Stimulated activated CD4-positive, alpha-beta T cell treated with anti-CD3 and anti-CD28 coated beads, TNF-alpha, amount 100 ng/mL, for 24 hours (primary cell): ENCODE measurements at regions not wholly inside any gene's neighbourhood (a gene's known extent, or its start where the extent isn't known, plus 50 kb on each side); places are given as distances from the start of the nearest gene placed in this dataset.

Experiments used
- DNase-seq, 3 experiments: peaks; one replicate each; pipeline ENCODE4 v3.0.0-alpha.2; 2020; ENCODE audit warnings: low read depth in 3 of 3

DNA sequence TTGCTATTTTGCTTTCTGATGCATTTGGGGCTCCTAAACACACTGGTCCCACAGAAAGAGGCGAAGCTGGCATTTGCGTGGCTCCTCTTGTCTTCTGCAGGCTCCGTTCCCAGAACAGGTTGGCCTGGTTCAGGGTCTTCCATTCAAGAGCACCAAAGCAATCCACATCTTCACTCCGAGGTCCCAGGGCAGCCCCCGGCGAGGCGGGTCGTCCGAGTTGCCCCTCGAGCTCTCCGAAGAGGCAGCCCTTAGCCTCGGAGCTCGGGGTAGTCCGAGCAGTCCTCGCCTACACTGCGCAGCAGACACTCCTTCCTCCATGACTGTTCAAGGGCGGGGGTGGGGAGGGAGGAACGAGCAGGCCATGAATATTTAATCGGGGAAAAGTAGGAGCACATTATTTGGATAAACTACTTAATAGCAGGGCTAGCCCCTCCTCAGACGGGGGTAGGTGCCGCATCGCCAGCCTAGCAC, 321.3 kb downstream of the BLID start:
- DNase-seq, result no peak

- DNase-seq, result no peak
Measured at GRCh38 chr11:121793916-121794315, 322.1 kb downstream of the BLID start.

- DNase-seq, result no peak
Measured at GRCh38 chr11:121793291-121793690, 322.7 kb downstream of the BLID start.

GRCh38 chr11:121792185-121792584, 323.8 kb downstream of the BLID start:
- no peak for DNase-seq

DNA sequence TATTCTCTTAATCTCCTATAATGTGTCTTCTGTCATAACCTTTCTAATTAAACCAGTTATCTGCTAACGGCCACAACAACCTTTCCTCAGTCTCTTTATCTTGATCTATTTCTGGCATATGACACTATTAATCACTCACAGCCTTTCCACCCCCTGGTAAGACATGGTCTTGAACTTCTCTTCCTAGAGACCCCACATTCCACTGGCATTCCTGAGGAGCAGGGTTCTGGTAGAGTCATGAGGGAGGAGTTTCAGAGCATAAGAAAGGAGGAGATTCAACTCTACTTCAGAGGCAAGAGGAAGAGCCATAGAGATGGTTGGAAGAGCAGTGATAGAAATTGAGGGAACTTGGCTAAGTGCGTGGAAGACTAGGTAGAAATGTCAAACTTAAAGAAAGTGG, 325.6 kb downstream of the BLID start:
- no peak for DNase-seq

DNA sequence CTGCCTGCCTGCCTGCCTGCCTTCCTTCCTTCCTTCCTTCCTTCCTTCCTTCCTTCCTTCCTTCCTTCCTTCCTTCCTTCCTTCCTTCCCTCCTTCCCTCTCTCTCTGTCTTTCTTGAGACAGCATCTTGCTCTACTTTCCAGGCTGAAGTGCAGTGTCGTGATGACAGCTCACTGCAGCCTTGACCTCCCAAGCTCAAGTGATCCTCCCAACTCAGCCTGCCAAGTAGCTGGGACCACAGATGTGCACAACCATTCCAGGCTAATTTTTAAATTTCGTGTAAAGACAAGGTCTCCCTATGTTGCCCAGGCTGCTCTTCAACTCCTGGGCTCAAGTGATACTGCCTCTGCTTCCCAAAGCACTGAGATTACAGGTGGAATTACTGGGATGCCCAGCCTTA, 328.2 kb upstream of the SORL1-AS1 start:
- DNase-seq, result no peak

- no peak for DNase-seq
Measured at GRCh38 chr11:121777056-121777455, 324.3 kb upstream of the SORL1-AS1 start.

DNA sequence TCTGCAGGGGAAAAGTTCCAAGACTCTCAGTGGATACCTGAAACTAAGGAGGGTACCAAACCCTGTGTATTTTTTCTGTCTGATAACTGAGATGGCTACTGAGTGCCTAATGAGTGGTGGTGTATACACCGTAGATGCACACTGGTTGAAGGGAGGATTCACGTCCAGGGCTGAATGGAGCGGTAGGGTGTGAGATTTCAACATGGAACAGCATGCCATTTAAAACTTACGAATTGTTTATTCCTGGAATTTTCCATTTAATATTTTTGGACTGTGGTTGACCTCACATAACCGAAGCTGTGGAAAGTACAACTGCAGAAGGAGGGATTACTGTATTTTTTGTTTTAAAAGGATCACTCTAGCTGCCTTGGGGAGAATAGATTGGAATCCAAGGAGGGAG, 322.5 kb upstream of the SORL1-AS1 start:
- DNase-seq, result no peak

DNA sequence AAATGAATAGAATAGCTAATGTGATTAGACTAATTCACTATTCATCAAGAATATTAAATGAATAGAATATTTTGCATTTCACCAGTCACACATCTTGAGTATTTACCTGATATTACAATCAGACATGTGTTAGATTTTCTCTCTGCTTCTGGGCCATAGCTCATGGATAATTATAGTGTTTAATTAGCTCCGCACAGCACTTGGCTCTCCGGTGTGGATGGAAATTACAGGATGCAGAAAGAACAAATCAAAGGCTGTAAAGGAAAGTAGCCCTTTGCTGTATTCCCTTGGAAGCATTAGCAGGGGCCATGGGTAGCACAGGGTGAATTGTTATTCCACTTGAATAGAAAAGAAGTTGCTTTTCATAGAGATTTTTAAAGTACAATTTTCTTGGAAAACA, 320.3 kb upstream of the SORL1-AS1 start:
- no peak for DNase-seq

- DNase-seq, result no peak
Measured at GRCh38 chr11:121770939-121771595, 318.3 kb upstream of the SORL1-AS1 start.

GRCh38 chr11:121769191-121769590, 316.4 kb upstream of the SORL1-AS1 start:
- DNase-seq, result no peak

GRCh38 chr11:121767433-121767832, 314.7 kb upstream of the SORL1-AS1 start:
- no peak for DNase-seq

DNA sequence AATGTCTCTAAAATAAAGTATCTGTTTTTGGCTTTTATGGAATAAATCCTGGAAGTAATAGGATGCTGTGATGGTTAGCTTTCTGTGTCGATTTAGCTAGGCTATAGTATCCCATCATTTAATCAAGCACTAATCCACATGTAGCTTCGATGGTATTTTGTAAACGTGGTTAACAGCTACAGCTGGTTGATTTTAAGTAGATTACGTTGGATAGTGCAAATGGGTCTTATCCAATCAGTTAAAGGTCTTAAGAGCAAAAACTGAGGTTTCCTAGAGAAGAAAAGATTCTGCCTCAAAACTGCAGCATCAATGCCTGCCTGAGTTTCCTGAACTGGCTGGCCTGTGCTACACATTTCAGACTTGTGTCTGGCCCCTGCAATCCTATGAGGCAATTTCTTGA, 314.2 kb upstream of the SORL1-AS1 start:
- DNase-seq, result no peak

DNA sequence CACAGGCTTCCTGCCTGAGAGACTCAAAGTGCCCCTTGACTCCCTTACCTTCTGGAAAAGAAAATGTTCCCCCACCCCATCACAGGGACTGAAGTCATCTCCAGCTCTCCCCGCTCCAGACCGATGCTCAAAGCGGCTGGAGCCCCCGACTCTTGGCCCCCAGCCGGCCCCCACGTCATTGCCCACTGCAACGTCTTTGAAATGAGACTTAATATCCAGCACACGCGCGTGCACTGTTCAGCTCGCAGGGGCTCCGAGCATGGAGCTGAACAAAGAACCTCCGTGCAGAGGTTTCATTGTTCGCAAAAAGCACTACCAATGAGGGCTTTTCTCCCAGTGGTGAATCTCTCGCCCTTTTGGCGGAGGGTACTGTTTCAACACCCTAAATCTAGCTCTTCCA, 313.4 kb upstream of the SORL1-AS1 start:
- DNase-seq, result no peak

DNA sequence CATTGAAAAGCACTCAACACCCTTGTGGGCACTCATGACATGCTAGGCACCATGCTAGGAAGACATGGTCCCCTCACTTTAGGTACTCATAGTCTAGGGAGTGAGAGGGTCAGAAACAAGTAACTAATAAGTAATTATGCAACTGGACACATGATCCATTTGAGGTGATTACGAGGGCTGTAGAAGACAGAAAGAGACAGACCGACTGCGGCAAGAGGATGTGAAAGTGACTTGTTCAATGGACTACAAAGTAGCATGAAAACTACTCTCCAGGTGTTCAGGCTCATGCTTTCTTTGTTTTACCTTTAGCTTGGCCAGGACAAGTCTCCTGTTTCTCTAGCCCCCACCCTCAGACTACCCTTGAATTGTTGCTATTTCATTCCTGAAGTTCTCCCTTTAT, 310.8 kb upstream of the SORL1-AS1 start:
- DNase-seq, result no peak

DNA sequence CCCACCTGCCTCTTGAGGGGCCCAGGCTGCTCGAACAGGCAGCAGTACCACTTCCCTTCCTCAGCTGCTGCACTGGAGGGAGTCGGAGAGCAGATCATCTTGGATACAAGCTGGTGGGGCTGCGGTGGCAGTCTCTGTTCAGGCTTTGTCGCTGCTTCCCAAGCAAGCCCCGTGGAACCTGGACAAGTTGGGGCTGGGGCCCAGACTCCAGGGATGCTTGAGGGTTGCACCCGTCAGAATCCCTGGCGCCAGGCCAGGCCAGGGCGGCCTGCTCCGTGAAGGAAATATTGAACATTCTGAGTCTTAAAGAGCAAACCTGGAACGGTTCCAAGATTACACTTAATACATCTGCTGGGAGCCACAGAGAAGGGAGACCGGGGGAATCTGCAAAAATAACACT, 310.1 kb upstream of the SORL1-AS1 start:
- no peak for DNase-seq

- DNase-seq, result no peak
Measured at GRCh38 chr11:121761186-121761585, 308.4 kb upstream of the SORL1-AS1 start.

GRCh38 chr11:121757480-121758125, 304.8 kb upstream of the SORL1-AS1 start:
- no peak for DNase-seq

GRCh38 chr11:121755906-121756305, 303.1 kb upstream of the SORL1-AS1 start:
- no peak for DNase-seq

DNA sequence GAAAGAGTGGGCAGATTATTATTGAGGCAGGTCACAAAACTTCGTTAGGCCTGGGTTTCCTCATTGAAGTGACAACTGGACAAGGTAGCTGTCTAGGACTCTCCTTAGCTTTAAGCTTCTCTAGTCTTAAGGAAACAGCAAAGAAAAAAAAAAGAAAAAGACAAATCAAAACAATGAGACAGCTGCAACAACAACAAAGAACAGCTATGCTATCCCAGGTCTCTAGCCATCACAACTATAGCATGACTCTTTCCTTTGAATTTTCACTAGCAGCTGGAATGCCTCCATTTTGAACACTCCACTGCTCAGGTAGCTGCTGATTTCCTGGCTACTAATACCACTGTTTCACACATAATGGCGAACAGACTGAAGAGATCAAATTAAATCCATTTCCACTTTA, 302.4 kb upstream of the SORL1-AS1 start:
- no peak for DNase-seq

- no peak for DNase-seq
Measured at GRCh38 chr11:121754598-121754997, 301.8 kb upstream of the SORL1-AS1 start.

- no peak for DNase-seq
Measured at GRCh38 chr11:121749691-121750090, 296.9 kb upstream of the SORL1-AS1 start.

DNA sequence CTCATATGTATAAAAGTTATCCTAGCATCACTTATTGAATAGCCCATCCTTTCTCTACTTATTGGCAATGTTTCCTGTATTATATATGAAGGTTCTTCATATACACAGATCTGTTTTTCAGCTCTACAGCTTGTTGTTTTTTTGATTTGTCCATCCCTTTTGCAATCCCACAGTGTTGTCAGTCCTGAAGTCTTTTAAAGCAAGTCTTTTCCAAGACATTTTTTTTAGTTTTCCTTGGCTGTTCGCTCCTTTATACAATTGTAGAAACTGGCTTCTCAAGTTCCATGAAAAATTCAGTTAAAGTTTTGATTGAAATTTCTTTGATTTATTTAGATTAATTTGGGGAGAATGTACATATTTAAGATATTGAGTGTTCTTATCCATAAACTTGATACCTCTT, 295.3 kb upstream of the SORL1-AS1 start:
- no peak for DNase-seq

DNA sequence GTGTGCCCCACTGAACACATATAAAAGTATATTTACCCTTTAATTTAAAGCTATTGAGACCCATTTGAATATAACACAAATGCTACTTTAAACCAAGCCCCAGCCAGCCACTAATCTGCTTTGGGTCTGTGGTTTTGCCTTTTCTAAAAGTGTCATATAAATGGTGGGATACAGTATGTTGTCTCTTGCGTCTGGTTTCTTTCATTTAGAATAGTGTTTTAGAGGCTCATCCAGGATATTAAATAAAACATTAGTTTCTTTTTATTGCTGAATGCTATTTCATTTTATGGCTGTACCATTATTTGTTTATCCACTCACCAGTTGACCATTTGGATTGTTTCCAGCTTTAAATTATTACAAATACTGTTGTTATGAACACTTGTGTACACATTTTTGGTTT, 290.5 kb upstream of the SORL1-AS1 start:
- no peak for DNase-seq
